Fibroblast of lung (primary cell): ENCODE measurements at regions not wholly inside any gene's neighbourhood (a gene's known extent, or its start where the extent isn't known, plus 50 kb on each side); places are given as distances from the start of the nearest gene placed in this dataset.

Experiments used
- CTCF ChIP-seq, 2 donors: IDR thresholded peaks in 1 of 2; conservative IDR thresholded peaks in 1 of 2; 1 replicate in 1 of 2; 2 replicates in 1 of 2; pipeline ENCODE4 v1.5.1; 2011 to 2012; ENCODE audit warnings: low read length in 2 of 2, control low read depth in 1 of 2, inconsistent platforms in 1 of 2, low read depth in 1 of 2, mild to moderate bottlenecking in 1 of 2
- EZH2 ChIP-seq: IDR thresholded peaks from 2 replicates; pipeline ENCODE4 v1.5.1; 2012; ENCODE audit warnings: low read length, control low read depth, mild to moderate bottlenecking; ENCODE audit errors: missing control alignments

- TF ChIP-seq CTCF (conservative IDR thresholded peaks at IDR 0.05 in 1 of 2, IDR thresholded peaks at IDR 0.05 in 1 of 2; ENCODE audit: low read depth in 1 of 2, low read length in 2 of 2) (no peak), EZH2 (no peak)
Observed at GRCh38 chr6:62623846-62624532, 338.0 kb upstream of the KHDRBS2 start.
